OCI-LY3 (cell line): ENCODE measurements at regions not wholly inside any gene's neighbourhood (a gene's known extent, or its start where the extent isn't known, plus 50 kb on each side); places are given as distances from the start of the nearest gene placed in this dataset.

ENCODE experiments used
- H2AFZ ChIP-seq: fragments of 200-600, 300-600 bp; shearing (Covaris generic); 2 replicates; pipeline ENCODE4 v1.6.0; 2014; ENCODE audit warnings: antibody characterized with exemption, low read depth, low read length
- H3K27ac ChIP-seq: fragments of 200-600, 300-600 bp; sonication (generic); 2 replicates; pipeline ENCODE4 v1.5.1; 2014; ENCODE audit warnings: mild to moderate bottlenecking, low read length, moderate library complexity, mixed read lengths
- H3K27me3 ChIP-seq: fragments of 200-600, 300-600 bp; sonication (generic); 2 replicates; pipeline ENCODE4 v1.6.1; 2014; ENCODE audit warnings: low read depth, low read length, mixed read lengths
- H3K36me3 ChIP-seq: fragments of 200-600, 300-600 bp; sonication (generic); replicated peaks from 2 replicates; pipeline ENCODE3; 2014; ENCODE audit warnings: low read depth, low read length, mixed read lengths
- H3K4me1 ChIP-seq: fragments of 300-600, 200-600 bp; sonication (generic); 2 replicates; pipeline ENCODE4 v1.6.1; 2014; ENCODE audit warnings: low read length, mixed read lengths
- H3K4me2 ChIP-seq: fragments of 200-600, 300-600 bp; sonication (generic); 2 replicates; pipeline ENCODE4 v1.6.1; 2014; ENCODE audit warnings: low read length, mixed read lengths
- H3K4me3 ChIP-seq: fragments of 300-600, 200-600 bp; sonication (generic); 2 replicates; pipeline ENCODE4 v1.5.1; 2014; ENCODE audit warnings: antibody characterized with exemption, mild to moderate bottlenecking, low read length, moderate library complexity
- H3K79me2 ChIP-seq: fragments of 300-600, 200-600 bp; shearing (Covaris generic); 2 replicates; pipeline ENCODE4 v1.6.1; 2014; ENCODE audit warnings: mild to moderate bottlenecking, low read length, mixed read lengths
- H3K9ac ChIP-seq: fragments of 300-600, 200-600 bp; shearing (Covaris generic); 2 replicates; pipeline ENCODE4 v1.6.0; 2014; ENCODE audit warnings: mild to moderate bottlenecking, low read length, moderate library complexity
- H3K9me3 ChIP-seq: fragments of 200-600, 300-600 bp; shearing (Covaris generic); 2 replicates; pipeline ENCODE4 v1.6.1; 2014; ENCODE audit warnings: low read length, mixed read lengths; ENCODE audit not compliant: insufficient read depth
- H4K20me1 ChIP-seq: fragments of 200-600, 300-600 bp; sonication (generic); 2 replicates; pipeline ENCODE4 v1.6.1; 2016; ENCODE audit warnings: low read length, mixed read lengths; ENCODE audit not compliant: insufficient read depth
- EZH2phosphoT487 ChIP-seq: fragments of 200-600 bp; shearing (Covaris generic); IDR thresholded peaks from 2 replicates; pipeline ENCODE4 v1.6.1; 2018; ENCODE audit warnings: antibody characterized with exemption, mixed run types, low read depth
- TF ChIP-seq, protein P1 (sequence below): fragments of 200-600, 300-600 bp; sonication (generic); IDR thresholded peaks from 2 replicates; pipeline ENCODE4 v1.5.1; 2014; ENCODE audit warnings: antibody characterized with exemption, low read length, low read depth

DNA sequence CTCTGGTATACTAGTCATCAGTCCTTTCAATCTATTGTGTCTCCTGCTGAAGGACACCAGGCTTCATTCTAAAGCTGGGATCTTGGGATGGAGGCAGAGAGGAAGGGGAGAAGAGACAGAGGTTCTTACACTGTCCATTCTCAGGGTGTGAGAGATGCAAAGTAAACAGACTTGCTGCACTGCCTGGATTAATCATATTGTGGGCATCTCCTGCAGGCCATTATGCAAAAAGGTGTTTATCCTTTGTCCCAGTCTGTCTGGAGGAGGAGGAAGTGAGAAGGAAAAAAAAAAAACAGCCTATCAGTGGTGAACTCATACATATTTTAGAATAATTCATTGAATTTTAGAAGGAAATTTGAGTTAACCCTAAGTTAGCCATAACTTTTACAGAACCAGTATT lies 92.9 kb upstream of the TNPO1 start:
- no peak overlapping the region for H3K4me3 ChIP-seq
- no peaks in the 10 kb centered on the region for H3K4me1 ChIP-seq
- no peak overlapping the region for H3K9ac ChIP-seq
- no peaks in the 10 kb centered on the region for H3K36me3 ChIP-seq
- H3K27me3 ChIP-seq, result no peaks in the 10 kb centered on the region
- H3K9me3 ChIP-seq, result no peaks in the 10 kb centered on the region
- no peaks in the 10 kb centered on the region for H4K20me1 ChIP-seq
- no peak overlapping the region for H3K4me2 ChIP-seq
- H2AFZ ChIP-seq, result no peak overlapping the region
- no peak for TF ChIP-seq EZH2phosphoT487
- TF ChIP-seq, protein P1, sequence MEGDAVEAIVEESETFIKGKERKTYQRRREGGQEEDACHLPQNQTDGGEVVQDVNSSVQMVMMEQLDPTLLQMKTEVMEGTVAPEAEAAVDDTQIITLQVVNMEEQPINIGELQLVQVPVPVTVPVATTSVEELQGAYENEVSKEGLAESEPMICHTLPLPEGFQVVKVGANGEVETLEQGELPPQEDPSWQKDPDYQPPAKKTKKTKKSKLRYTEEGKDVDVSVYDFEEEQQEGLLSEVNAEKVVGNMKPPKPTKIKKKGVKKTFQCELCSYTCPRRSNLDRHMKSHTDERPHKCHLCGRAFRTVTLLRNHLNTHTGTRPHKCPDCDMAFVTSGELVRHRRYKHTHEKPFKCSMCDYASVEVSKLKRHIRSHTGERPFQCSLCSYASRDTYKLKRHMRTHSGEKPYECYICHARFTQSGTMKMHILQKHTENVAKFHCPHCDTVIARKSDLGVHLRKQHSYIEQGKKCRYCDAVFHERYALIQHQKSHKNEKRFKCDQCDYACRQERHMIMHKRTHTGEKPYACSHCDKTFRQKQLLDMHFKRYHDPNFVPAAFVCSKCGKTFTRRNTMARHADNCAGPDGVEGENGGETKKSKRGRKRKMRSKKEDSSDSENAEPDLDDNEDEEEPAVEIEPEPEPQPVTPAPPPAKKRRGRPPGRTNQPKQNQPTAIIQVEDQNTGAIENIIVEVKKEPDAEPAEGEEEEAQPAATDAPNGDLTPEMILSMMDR, result no peak
- H3K79me2 ChIP-seq, result no peaks in the 10 kb centered on the region
- no peak overlapping the region for H3K27ac ChIP-seq

DNA sequence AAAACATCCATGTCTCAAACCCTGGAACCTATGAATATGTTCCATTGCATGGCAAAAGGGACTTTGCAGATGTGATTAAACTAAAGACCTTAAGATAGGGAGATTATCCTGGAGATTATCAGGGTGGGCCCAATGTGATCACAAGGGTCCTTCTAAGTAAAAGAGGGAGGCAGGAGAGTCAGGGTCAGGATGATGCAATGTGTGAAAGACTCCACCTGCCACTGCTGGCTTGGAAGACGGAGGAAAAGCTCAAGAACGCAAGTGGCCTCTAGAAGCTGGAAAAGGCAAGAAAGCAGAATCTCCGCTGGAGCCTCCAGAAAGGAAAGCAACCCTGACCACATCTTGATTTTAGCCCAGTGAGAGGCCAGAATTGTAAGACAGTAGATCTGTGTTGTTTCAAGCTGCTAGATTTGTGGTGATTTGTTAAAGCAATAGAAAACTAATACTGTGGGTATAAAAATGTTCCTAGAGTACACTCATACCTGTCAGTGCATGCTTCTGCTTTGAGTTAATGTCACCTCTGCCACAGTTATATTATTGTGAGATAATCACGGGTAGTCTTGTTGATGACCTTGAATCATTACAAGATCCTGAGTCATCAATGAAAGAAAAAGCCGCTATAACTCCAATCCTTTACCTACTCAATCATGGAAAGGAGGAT lies 93.5 kb upstream of the TNPO1 start:
- H3K79me2 ChIP-seq, result no peaks in the 10 kb centered on the region
- H3K27ac ChIP-seq, result no peak overlapping the region
- H3K27me3 ChIP-seq, result no peaks in the 10 kb centered on the region
- no peaks in the 10 kb centered on the region for H3K9me3 ChIP-seq
- no peaks in the 10 kb centered on the region for H4K20me1 ChIP-seq
- no peak overlapping the region for H2AFZ ChIP-seq
- no peak overlapping the region for H3K4me3 ChIP-seq
- no peak overlapping the region for H3K9ac ChIP-seq
- no peaks in the 10 kb centered on the region for H3K36me3 ChIP-seq
- no peaks in the 10 kb centered on the region for H3K4me1 ChIP-seq
- no peak overlapping the region for H3K4me2 ChIP-seq
- no peak for TF ChIP-seq EZH2phosphoT487
- TF ChIP-seq, protein P1, result no peak

DNA sequence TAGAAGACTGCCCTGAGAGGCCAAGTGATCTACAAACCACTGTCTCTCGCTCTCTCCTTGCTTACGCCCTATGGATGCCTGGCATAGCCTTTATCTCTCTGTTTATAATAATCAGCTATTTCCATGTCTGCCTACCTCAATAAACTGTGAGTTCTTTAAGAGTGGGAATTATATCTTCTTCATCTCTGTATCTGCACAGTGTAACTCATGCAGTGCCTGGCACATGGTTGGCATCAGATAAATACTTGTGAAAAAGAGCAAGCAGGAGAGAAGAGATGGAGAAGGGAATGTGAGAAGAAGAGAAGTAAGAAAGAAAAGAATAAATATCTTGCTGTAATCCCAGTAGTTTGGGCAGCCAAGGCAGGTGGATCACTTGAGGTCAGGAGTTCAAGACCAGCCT lies 94.6 kb upstream of the TNPO1 start:
- no peak overlapping the region for H2AFZ ChIP-seq
- H3K4me3 ChIP-seq, result no peak overlapping the region
- no peak overlapping the region for H3K9ac ChIP-seq
- H4K20me1 ChIP-seq, result no peaks in the 10 kb centered on the region
- H3K27me3 ChIP-seq, result no peaks in the 10 kb centered on the region
- H3K27ac ChIP-seq, result no peak overlapping the region
- no peaks in the 10 kb centered on the region for H3K79me2 ChIP-seq
- no peak overlapping the region for H3K4me2 ChIP-seq
- H3K4me1 ChIP-seq, result no peaks in the 10 kb centered on the region
- H3K9me3 ChIP-seq, result no peaks in the 10 kb centered on the region
- H3K36me3 ChIP-seq, result no peaks in the 10 kb centered on the region
- TF ChIP-seq, protein P1, result no peak
- no peak for TF ChIP-seq EZH2phosphoT487

DNA sequence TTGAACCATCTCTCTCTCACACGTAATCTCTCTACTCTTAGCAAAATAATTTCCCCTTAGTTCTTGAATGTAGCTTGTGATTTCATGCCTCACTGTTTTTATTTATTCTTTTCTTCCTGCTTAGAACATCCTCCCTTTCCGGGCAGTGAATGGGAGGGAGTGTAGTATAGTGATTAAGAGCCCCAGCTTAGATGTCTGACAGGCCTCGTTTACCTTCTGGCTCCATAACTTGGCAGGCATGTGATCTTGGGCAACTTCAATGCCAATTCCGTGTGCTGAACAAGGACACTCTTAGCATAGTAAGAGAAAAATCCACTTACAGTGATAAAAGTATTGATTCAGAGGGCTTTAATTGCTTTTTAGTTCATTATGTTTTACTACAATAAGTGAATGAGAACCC lies 96.3 kb upstream of the TNPO1 start:
- no peak overlapping the region for H3K27ac ChIP-seq

More for the DNA sequence above, 96.3 kb upstream of the TNPO1 start:
- Histone ChIP-seq H3K9me3 (no peaks in the 10 kb centered on the region), H3K79me2 (no peaks in the 10 kb centered on the region), H3K4me1 (no peaks in the 10 kb centered on the region), H2AFZ (no peak overlapping the region), H4K20me1 (no peaks in the 10 kb centered on the region), H3K36me3 (no peaks in the 10 kb centered on the region), H3K9ac (no peak overlapping the region), H3K27me3 (no peaks in the 10 kb centered on the region), H3K4me2 (no peak overlapping the region), H3K4me3 (no peak overlapping the region)
- TF ChIP-seq, protein P1, result no peak
- TF ChIP-seq EZH2phosphoT487, result no peak
